ENCODE measurements at regions not wholly inside any gene's neighbourhood (a gene's known extent, or its start where the extent isn't known, plus 50 kb on each side); places are given as distances from the start of the nearest gene placed in this dataset.

DNA sequence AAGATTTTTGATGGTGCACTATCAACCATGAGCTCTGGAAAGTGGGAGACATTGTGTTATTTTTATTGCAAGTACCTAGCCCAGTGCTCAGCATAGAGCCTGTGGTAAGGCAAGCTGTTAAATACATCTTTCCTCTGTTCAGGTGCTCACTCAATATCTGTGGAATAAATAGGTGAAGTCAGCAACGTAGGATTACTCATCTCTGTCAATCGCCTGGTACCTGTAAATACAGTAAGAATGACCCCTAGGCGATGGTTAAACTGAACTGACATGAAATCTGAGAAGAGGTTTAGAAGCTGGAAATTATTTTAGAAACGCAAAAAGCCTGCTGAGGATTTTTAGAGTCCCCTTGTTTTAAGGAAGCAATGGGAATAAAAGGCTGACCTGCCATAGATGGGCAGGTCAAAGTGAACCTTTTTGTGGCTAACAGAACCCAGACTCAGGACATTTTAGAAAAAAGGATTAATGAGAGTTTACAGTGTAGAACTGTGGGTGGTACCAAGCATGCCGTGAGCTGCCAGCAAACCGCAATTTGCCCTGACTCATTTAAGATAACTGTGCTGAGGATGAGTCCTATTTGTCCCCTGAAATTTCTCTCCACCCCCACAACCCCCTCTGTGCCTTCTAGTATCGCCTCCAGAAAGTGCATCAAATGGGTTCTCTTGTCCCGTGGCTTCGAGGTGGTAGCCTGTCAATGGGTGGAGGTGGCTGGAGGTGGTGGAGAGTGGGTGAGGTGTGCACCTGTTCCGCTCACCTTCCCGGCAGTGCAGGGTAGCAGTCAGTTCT, 375.1 kb downstream of the MED10 start:
- no peak for DNase-seq (ENCODE audit: low spot score)

DNA sequence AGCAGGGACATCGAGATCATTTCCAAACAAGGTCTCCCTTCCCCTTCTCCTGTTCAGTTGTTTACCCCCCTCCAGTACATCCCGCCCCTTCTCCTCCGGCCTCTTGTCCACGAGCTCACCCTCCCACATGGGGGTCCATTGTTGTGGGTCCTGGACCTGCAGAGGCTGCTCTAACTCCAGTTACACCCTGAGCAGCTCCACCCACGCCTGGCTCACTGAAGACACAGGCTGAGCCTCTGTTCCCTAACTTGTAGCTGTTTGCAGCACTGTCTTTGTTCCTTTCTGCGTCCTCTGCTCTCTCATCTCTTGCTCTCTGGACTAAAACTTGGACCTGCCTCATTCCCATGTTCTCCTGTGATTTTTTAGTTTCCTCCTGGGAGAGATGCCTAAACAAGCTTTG, 377.5 kb downstream of the MED10 start:
- DNase-seq (ENCODE audit: low spot score) = no peak

DNA sequence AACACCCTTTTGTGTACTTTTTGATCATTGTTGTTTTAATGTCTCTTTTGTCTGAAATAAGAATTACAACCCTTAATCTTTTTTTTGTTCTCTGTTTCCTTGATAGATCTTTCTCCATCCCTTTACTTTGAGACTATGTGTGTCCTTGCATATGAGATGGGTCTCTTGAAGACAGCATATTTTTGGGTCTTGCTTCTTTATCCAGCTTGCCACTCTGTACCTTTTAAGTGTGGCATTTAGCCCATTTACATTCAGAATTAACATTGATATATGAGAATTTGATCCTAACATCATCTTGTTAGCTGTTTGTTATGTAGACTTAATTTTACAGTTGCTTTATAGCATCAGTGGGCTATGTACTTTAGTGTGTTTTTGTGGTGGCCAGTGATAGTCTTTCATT, 382.5 kb downstream of the MED10 start:
- DNase-seq (ENCODE audit: low spot score) = no peak

DNA sequence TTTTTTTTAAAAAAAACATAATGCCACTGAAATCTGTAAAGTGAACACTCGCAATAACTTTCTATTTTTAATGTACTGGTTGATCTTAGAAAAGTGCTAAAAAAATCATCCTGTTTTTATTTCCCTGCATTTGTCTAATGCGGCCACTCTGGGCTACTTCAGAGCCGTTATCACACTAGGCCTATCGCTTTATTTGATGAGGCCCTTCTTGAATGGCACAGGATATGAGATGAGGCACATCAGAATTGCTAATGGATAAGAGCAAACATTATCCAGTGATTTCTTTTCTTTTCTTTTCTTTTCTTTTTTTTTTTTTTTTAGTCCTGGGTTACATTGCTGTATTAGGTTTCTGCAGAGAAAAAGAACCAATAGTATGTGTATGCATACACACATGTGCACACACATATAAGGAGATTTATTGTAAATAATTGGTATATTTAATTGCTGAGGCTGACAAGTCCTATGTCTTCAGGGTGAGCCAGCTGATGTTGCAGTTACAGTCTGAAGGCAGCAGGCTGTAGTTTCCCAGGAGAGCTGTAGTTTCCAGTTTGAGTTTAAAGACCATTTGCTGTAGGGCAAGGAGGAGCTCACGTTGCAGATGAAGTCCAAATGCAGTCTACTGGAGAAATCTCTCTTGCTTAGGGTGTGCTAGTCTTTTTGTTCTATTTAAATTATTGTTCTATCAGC, 391.7 kb downstream of the MED10 start:
- no peak for DNase-seq (ENCODE audit: low spot score)

DNA sequence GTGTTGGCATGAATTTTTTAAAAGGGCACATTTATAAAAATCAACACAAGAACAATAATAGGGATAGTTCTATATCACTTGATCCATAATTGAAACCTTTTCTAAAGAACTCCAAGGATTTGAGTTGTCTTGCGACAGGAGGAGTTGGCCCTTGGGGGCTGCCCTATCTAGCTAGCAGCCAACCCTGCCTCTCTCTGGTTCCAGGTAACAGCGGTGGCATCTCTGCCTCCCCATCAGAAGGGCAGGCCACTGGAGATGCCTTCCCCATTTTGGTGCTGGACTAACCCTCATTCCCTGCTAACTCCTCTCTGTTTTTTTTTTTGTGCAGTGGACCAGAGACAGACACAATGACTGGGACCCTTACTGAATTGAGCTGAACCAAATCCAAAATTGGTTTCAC, 393.0 kb downstream of the MED10 start:
- DNase-seq (ENCODE audit: low spot score) = no peak

DNA sequence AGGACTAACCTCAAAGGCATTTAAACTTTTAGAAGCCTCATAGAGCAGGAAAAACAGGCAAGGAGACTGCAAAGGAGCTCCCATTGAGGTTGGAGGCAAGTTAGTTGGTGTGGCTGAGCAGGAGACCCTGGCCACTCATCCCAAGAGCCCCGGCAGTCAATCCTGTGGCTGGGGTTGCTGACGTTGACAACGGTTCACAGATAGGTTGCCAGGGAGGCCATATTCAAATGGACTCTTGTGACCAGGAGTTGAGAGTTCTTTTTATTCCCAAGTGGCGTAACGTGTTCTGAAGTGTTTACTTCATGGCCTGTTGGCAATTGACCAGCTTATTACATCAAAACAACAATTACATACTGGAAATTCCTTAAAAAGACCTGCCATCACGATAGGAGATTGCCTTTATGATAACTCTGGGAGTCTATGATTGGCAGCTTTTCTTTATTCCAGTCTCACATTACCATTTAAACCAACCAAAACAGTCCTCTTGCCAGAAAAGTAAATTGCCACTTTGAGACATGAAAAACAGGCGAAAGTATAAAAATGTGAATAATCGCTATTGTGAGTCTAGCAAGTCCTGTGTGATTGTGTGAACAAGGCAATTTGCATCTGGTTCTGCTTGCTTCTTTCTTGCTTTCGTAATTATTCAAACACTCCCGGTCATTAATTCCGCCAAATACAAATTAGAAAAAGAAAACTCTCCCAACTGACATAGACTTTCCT, 394.9 kb downstream of the MED10 start:
- no peak for DNase-seq (ENCODE audit: low spot score)

DNA sequence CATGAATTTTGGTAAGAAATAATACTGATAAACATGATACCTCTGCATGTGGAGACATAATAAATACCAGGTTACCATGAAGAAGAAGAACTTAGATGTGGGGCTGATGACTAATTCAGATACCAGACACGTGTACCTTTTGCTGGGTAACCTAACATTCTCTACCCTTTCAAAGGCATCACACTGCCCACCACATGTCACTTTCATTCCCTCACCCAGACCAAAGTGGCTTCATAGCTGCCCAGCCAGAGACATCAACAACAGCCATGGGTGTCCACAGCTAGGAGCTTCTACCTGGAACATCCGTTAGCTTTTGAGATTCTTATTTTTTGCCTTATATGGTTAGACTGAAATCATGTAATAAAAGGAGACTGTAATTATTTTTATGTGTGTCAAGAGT, 396.8 kb downstream of the MED10 start:
- no peak for DNase-seq (ENCODE audit: low spot score)

DNA sequence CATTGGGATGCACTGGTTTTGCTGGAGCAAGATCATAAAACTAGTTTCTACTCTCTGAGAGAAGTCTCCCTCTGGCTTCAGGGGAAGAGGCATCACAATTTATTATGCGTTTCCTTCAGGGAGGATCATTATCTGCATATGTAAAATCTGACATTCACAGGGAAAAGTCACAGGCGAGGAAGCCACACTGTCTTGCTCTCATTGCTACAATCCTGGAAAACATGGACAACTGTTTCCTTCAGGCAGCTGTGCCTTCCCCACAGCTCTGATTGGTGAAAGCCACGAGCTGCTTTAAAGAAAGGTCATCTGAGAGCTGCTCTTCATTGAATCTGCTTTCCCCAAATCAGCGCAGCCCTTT, 397.8 kb downstream of the MED10 start:
- DNase-seq (ENCODE audit: low spot score) = no peak

DNA sequence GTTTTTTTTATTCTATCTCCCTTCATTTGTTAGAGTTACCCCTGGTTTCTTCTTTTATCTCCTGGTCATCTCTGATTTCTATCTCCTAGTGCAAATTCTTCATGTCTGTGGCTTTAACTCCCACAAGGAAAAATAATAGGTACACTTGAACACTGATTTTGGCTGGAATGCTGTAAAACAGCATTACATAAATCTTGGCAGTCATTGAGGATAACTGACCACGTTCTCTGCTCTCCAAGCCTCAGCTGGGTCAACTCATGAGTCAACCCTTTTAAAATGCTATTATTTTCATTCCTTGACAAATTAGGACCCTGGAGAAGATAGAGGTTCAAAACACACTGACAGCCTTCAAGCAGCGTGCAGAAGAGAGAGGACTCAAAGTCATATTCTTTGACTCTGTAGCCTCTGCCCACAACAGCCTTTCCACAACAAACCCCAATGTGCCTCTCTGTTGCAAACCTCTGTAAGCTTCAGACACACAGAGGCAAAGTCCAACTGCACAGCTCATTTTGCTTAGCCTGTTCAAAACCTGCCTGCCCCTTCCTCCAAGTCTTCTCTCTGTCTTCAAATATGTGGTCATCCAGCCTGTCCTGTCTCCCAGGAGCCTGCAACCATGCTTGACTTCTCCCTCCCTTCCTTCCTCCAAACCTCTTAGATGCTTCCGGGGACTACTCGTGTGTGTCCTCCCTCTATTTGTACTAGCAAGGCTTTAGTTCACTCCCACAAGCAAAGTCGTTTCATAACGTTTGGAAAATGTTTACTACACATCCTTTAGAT, 398.4 kb downstream of the MED10 start:
- DNase-seq (ENCODE audit: low spot score) = no peak

DNA sequence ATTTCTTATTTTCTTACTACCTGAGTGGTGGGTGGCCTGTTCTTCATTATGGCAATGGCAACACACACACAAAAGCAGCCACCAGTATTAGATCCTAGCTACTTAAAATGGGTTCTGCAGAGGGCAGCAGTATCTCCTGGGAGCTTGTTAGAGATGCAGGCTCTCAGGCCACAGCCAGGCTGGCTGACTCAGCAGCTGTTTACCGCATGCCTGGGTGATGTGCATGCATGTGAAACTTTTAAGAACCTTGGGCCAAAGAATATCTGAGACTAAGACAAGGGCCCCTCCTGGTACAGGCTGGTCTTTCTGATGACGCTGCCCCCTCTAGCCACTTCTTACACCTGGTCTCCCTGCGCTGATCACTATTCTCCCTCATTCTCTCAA, 399.0 kb downstream of the MED10 start:
- no peak for DNase-seq (ENCODE audit: low spot score)

DNA sequence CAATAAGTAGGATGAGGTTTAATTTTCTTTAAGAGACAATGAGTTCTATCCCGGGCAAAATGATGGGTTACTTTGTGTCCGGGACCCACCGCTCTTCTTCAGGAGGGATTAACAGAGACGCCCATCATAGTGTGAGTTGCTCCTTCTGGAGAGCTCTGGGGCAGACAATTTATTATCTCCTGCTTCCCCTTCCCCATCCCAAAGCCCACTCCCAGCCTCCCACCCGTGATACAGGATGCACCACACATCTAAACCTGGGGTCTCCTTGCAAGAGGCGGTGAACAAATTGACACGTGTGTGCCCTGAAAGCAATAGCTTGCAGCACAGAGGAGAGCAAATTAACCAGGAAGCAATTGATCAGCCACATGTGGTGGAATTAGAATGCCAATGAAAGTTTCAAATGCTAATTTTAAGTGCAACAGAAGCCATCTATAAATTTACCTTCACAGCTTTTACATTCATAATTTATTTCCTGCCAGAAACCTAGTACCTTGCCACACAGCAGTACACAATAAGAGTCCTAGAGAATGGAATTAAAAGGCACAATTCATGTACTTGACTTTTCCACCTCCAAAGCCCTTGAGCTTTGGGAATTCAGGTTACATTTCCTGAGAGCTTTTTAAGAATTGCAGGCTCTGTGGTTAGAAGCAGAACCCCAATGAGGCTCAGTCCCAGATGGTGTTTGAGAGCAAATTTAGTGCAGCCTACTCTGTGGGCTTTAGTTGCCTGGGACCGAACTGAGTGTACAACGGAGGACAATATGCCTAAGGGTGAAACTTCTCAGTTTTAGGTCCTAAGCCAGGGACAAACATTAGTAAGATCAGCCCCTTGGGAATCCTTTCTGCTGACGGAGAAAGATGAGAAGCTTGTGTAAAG, 399.6 kb downstream of the MED10 start:
- no peak for DNase-seq (ENCODE audit: low spot score)

DNA sequence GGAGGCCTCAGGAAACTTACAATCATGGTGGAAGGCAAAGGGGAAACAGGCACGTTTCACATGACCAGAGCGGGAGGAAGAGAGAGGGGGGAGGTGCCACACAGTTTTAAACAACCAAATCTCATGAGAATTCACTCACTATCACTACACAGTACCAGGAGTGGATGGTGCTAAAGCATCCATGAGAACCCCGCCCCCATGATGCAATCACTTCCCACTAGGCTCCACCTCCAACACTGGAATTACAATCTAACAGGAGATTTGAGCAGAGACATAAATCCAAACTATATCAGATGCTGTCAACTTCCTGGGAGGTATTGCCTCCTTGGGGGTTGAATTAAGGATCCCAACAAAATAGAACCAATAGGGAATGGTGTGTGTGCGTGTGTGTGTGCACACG, 407.1 kb downstream of the MED10 start:
- DNase-seq (ENCODE audit: low spot score) = no peak

DNA sequence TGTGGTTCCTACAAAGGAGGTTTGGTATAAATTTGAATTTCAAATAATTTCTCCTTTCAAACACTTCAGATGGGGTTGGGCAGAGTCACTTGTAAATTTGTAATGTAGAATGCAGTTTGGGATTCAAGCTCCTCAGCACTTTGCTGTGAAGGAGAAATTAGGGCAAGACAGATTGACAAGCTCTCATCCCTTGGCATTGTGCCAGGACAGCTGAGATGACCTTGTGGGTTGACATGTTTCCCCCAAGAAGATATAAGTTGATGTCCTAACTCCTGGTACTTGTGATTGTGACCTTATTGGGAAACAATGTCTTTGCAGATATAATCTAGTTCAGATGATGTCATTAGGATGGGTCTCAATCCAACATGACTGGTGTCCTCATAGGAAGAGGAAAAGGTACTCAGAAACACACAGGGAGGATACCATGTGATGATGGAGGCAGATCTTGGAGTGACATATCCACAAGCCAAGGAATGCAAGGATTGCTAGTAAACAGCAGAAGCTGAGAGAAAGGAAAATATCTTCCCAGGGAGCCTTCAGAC, 408.3 kb downstream of the MED10 start:
- DNase-seq (ENCODE audit: low spot score) = no peak

DNA sequence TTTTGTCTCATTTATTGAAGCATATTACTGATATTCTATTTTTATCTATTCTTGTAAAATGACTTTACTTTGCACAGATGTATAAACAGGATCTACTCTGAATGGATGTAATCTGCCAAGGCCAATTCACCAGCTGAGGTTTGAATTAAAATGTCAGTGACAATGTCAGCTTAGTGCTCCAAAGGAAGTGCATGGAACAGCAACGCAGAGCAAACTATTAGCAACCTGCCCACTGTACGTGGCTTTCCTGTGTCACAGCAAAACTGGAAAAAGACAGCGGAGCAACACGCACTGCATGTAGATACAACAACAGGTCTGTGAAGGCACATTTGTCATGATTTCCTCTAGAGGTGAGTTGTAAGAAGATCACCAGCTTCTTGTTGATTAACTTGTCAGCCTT, 409.4 kb downstream of the MED10 start:
- no peak for DNase-seq (ENCODE audit: low spot score)

DNA sequence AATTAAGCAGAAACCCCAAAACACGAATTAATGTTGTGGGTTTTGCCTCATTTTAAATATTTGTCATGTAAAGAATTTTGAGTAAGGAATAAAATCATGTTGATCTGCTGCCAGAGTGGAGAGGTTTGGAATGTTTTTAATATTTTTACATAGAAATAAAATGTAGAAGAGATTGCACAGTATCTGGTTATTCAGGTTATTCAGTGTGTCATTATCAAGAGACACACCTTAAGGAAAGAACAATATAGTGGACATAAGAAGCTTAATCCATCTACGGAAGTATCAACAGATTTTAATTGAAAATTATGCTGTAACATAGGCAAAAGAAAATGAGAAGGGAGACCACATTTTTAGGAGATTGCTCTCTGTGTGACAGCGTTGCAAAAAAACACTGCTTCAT, 410.4 kb downstream of the MED10 start:
- DNase-seq (ENCODE audit: low spot score) = no peak

DNA sequence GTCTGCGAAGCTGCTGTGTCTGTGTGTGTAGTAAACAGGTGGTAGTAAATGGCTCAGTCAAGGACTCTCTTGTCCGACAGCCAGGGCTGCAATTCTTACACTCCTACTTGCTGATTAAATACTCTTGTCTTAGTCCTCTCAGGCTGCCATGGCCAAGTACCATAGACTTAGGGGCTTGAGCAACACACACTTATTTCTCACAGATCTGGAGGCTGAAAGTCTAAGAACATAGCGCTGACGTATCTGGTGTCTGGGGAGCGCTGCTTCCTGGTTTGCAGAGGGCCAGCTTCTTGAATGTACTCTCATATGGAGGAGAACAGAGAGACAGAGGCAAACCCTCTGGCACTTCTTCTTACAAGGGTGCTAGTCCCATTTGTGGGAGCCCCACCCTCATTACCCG, 411.0 kb downstream of the MED10 start:
- no peak for DNase-seq (ENCODE audit: low spot score)

DNA sequence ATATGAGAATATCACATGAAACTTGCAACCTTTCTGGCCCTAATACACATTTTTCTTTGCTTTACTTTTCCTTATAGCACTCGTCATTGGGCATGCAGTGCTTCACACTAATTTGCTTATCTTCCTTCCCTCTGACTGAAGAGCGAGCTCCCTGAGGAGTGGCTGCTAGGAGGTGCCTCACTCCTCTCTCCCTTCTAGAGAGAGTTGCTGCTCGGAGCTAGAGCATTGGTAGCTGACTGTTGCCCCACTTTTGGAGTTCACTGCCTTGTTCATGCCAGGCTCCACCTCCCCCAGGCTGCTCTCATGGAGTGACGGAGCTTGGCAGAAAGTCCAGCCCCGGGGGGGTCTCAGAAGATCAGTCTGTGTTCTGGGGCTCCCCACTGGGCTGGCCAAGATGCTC, 413.2 kb downstream of the MED10 start:
- no peak for DNase-seq (ENCODE audit: low spot score)

DNA sequence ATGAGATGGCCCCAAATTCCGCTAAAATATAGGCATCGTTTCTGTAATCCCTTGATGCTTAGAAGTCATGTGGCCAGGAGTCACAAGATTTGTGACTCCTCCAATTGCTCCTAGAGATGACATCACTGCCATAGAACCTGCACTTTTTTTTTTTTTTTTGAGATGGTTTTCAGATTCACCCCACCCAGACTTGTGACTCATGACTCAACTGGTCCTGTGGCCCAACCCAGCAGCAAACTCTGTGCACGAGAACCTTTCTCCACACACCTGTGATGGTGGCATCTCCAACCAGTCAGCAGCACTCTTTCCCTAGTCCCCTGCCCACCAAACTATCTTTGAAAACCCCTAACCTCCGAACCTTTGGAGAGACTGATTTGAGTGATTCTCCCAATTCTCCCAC, 414.0 kb downstream of the MED10 start:
- DNase-seq (ENCODE audit: low spot score) = no peak

DNA sequence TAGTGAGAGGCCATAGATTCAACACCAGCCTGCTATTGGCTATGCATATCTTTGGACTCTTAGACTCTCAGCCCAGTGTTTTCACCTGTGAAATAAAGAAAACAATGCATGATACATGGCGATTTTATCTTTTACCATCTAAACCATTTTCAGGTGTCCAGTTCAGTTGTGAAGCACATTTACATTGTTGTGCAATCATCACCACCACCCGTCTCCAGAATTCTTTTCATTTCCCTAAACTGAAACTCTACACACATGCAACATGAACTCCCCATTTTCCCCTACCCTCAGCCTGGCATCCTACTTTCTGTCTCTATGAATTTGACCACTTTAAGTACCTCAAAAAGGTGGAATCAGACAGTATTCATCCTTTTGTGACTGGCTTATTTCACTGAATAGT, 420.6 kb downstream of the MED10 start:
- no peak for DNase-seq (ENCODE audit: low spot score)

DNA sequence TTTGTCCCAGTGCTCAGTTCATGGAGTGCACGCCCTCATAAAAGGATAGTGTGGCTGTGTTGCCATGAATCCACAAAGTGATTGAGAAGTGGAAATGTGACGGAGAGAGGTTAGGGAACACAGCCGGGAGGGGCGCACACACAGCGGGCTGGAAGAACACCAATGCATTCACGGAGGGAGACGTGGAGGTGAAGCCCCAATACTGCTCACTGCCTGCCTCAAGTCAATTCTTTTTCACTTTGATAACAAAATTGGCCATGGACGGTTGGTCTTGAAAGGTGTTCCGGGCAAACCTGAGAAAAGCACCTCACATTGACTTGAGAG, 424.1 kb downstream of the MED10 start:
- DNase-seq (ENCODE audit: low spot score) = no peak

DNA sequence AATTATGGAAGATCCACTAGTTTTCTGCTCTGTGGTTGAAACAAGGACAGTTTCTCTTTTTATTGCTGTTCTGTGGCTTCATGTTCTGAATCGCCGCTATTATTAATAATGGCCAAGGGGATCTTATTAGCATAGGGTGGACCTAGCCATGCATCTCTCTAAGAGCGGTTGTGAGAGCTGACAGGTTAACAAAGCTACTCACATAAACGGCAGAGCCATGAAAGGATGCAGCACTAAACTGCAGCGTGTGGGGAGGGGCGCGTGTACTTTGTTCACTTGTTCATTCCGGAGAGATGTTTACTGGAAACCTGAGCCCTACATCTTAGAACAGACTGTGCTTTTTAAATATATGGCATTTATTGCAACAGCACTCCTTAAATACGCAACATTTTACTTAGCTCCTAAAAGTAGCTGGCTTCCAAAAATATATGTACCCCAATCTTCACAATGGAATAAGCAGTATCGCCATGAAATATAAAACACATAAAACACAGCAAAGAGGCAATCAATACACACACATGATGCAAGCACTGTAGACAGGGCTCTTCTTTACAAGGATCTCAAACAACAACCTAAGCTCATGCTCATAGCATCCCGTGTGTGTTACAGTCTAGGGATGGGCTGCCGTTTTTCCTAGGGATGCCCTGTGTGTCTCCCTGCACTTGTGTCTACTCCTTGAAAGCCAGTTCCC, 424.6 kb downstream of the MED10 start:
- DNase-seq (ENCODE audit: low spot score) = no peak
